ENCODE measurements at regions not wholly inside any gene's neighbourhood (a gene's known extent, or its start where the extent isn't known, plus 50 kb on each side); places are given as distances from the start of the nearest gene placed in this dataset.
"Not testable (repeated sequence)": the region's sequence is repeated elsewhere in the genome, so short reads cannot be mapped to it uniquely, and the experiment has no call there.

DNA sequence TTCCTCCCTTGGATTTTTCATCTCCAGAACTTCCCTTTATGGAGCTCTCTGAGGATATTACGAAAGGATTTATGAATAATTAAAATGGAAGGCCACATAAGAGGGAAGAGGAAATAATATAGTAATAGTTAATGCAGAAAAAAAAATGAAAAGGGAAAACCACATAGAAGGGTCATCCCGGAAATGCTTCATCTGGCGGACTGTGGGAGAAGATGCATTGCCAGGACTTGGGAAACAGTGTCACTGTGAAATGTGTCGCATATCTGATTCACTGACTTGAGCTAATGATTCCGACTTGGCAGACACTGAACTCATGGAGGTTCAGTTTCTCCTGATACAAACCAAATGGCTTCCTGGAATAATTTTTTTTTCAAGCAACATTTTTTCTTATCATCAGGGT lies 129.9 kb upstream of the RMP24 start:
- peaks cover 0 to 5% (median 0%) of the 10 kb centered on the region in 7 donors for H3K9me3 Mint-ChIP-seq
- no peak overlapping the region for H3K4me3 Mint-ChIP-seq
- no peaks in the 10 kb centered on the region for H3K36me3 Mint-ChIP-seq
- H3K9me3 ChIP-seq (ENCODE audit: control insufficient read depth in 2 of 2, low read length in 2 of 2) = no peaks in the 10 kb centered on the region
- ATAC-seq (ENCODE audit: low read depth in 2 of 2) (no peak), DNase-seq (no peak)
- no peak overlapping the region for H3K27ac ChIP-seq (ENCODE audit: insufficient read depth, low read length, poor library complexity, severe bottlenecking)
- no peak overlapping the region for H3K27ac Mint-ChIP-seq
- no peaks in the 10 kb centered on the region for H3K4me1 Mint-ChIP-seq
- no peaks in the 10 kb centered on the region for H3K4me1 ChIP-seq (ENCODE audit: control insufficient read depth, insufficient read depth, low read length, poor library complexity, severe bottlenecking)
- peaks cover 25% of the 10 kb centered on the region for H3K27me3 Mint-ChIP-seq
- H3K36me3 ChIP-seq (ENCODE audit: control insufficient read depth, insufficient read depth, low read length) = no peaks in the 10 kb centered on the region
- no peak overlapping the region for H3K4me3 ChIP-seq (ENCODE audit: low read depth, low read length)
- peaks cover 2% of the 10 kb centered on the region for H3K27me3 ChIP-seq (ENCODE audit: control insufficient read depth, insufficient read depth, low read length)

DNA sequence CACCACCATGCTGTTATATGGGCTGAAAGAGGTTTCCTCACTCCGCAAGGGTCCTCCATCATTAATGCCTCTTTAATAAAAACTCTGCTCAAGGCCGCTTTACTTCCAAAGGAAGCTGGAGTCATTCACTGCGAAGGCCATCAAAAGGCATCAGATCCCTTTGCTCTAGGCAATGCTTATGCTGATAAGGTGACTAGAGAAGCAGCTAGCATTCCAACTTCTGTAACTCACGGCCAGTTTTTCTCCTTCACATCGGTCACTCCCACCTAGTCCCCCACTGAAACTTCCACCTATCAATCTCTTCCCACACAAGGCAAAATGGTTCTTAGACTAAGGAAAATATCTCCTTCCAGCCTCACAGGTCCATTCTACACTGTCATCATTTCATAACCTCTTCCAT lies 124.2 kb upstream of the RMP24 start:
- not testable (repeated sequence) for H3K27ac ChIP-seq (ENCODE audit: insufficient read depth, low read length, poor library complexity, severe bottlenecking); H3K4me1 ChIP-seq (ENCODE audit: control insufficient read depth, insufficient read depth, low read length, poor library complexity, severe bottlenecking); H3K9me3 Mint-ChIP-seq; ATAC-seq (ENCODE audit: low read depth in 2 of 2); H3K27ac Mint-ChIP-seq; H3K27me3 ChIP-seq (ENCODE audit: control insufficient read depth, insufficient read depth, low read length); H3K4me1 Mint-ChIP-seq; H3K36me3 ChIP-seq (ENCODE audit: control insufficient read depth, insufficient read depth, low read length); H3K9me3 ChIP-seq (ENCODE audit: control insufficient read depth in 2 of 2, low read length in 2 of 2); H3K36me3 Mint-ChIP-seq; DNase-seq; H3K4me3 ChIP-seq (ENCODE audit: low read depth, low read length); H3K4me3 Mint-ChIP-seq
- H3K27me3 Mint-ChIP-seq = peaks cover 11% of the 10 kb centered on the region

DNA sequence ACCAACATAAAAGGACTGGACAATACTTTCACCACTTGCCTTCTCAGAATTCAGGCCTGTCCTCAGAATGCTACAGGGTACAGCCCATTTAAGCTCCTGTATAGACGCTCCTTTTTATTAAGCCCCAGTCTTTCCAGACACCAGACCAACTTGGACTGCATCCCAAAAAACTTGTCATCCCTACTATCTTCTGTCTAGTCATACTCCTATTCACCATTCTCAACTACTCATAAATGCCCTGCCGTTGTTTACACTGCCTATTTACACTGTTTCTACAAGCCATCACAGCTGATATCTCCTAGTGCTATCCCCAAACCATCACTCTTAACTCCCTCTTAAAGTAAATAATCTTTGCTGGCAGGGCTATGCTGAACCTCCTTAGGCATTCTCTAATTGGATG lies 123.2 kb upstream of the RMP24 start:
- not testable (repeated sequence) for H3K27me3 Mint-ChIP-seq; H3K4me3 Mint-ChIP-seq; DNase-seq; ATAC-seq (ENCODE audit: low read depth in 2 of 2); H3K4me1 ChIP-seq (ENCODE audit: control insufficient read depth, insufficient read depth, low read length, poor library complexity, severe bottlenecking); H3K36me3 ChIP-seq (ENCODE audit: control insufficient read depth, insufficient read depth, low read length); H3K27me3 ChIP-seq (ENCODE audit: control insufficient read depth, insufficient read depth, low read length); H3K27ac ChIP-seq (ENCODE audit: insufficient read depth, low read length, poor library complexity, severe bottlenecking); H3K36me3 Mint-ChIP-seq; H3K9me3 Mint-ChIP-seq; H3K4me3 ChIP-seq (ENCODE audit: low read depth, low read length); H3K4me1 Mint-ChIP-seq; H3K27ac Mint-ChIP-seq; H3K9me3 ChIP-seq (ENCODE audit: control insufficient read depth in 2 of 2, low read length in 2 of 2)

DNA sequence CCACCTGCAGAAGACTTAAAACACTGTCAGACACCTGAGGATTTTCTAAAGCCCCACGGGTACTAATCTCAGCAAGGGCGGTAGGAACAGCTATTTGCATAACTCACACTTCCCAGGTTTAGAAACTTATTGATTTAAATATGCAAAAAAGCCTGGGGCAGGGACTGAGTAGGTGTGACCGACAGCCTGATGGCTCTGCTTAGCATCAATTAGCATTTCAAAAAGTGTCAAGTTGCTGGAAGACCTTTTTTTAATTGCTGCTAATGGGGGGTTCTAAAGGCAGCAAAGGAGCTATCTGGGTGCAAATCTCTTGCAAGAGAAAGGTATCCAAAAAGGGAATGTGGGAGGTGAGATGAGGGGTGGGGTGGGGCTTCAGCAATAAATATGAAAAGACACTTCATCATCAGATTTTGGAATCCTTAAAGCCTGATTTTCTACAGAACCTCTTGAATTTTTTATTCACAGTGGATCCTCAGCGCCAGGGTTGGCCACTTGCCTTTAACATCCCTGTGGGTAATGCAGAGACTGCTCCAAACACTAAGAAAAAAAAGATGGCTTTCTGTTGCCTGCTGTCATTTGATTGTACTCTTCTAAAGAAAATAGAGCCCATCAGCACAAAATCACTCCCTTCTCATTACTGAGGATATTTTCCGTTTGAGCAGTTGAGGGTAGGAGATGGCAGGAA lies 121.1 kb upstream of the RMP24 start:
- Mint-ChIP-seq H3K4me3 (no peak overlapping the region), H3K27ac (no peak overlapping the region), H3K27me3 (no peaks in the 10 kb centered on the region), H3K4me1 (no peaks in the 10 kb centered on the region), H3K9me3 (peaks cover 0 to 2% (median 0%) of the 10 kb centered on the region in 7 donors), H3K36me3 (no peaks in the 10 kb centered on the region)
- ATAC-seq (ENCODE audit: low read depth in 2 of 2) (no peak), DNase-seq (no peak)
- H3K27ac ChIP-seq (ENCODE audit: insufficient read depth, low read length, poor library complexity, severe bottlenecking) = no peak overlapping the region
- H3K4me3 ChIP-seq (ENCODE audit: low read depth, low read length) = no peak overlapping the region
- H3K36me3 ChIP-seq (ENCODE audit: control insufficient read depth, insufficient read depth, low read length) = no peaks in the 10 kb centered on the region
- no peaks in the 10 kb centered on the region for H3K4me1 ChIP-seq (ENCODE audit: control insufficient read depth, insufficient read depth, low read length, poor library complexity, severe bottlenecking)
- no peaks in the 10 kb centered on the region for H3K9me3 ChIP-seq (ENCODE audit: control insufficient read depth in 2 of 2, low read length in 2 of 2)
- no peaks in the 10 kb centered on the region for H3K27me3 ChIP-seq (ENCODE audit: control insufficient read depth, insufficient read depth, low read length)

DNA sequence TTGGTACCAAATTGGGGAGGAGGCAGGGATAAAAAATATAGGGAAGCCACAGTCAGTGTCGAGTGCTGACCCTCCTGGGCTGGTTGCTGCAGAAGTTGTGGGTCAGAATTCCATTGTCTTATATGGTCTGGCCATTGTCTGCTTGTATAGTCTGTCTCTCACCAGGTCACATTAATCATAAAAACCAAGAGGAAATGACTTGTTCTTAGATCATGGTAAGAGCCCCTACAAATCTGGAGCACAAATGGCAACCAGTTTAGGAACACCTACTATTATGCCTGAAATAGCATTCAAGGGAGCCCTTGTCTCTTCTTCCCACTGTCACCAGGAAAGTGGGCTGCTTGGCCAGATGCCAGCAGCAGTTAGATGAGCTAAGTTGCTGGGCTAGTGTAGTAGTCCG lies 119.7 kb upstream of the RMP24 start:
- no peaks in the 10 kb centered on the region for H3K27me3 ChIP-seq (ENCODE audit: control insufficient read depth, insufficient read depth, low read length)
- H3K36me3 Mint-ChIP-seq = no peaks in the 10 kb centered on the region
- no peaks in the 10 kb centered on the region for H3K9me3 ChIP-seq (ENCODE audit: control insufficient read depth in 2 of 2, low read length in 2 of 2)
- no peaks in the 10 kb centered on the region for H3K4me1 ChIP-seq (ENCODE audit: control insufficient read depth, insufficient read depth, low read length, poor library complexity, severe bottlenecking)
- no peak for ATAC-seq (ENCODE audit: low read depth in 2 of 2)
- peaks cover 0 to 3% (median 0%) of the 10 kb centered on the region in 7 donors for H3K9me3 Mint-ChIP-seq
- DNase-seq = no peak
- no peaks in the 10 kb centered on the region for H3K27me3 Mint-ChIP-seq
- H3K4me1 Mint-ChIP-seq = no peaks in the 10 kb centered on the region
- H3K27ac ChIP-seq (ENCODE audit: insufficient read depth, low read length, poor library complexity, severe bottlenecking) = no peak overlapping the region
- H3K4me3 ChIP-seq (ENCODE audit: low read depth, low read length) = no peak overlapping the region
- no peak overlapping the region for H3K4me3 Mint-ChIP-seq
- no peak overlapping the region for H3K27ac Mint-ChIP-seq
- H3K36me3 ChIP-seq (ENCODE audit: control insufficient read depth, insufficient read depth, low read length) = no peaks in the 10 kb centered on the region

DNA sequence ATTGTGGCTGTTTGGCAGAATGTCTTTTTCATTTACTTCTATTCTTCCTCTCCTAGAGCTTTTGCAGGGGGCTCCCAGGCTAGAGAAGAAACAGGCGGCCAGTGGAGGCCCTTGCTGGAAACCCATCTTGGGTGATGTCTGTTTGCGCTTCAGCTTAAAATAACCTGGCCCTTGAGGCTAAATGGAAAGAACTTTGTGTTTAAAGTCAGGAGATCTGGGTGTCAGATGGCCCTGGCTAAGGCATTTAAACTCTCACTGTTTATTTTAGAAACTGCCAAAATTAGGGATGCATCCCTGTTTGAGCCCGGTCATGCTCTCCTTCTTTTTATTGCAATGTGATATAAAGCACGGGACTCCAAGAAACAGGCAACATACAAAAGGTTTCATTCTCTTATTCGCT lies 118.4 kb upstream of the RMP24 start:
- Mint-ChIP-seq H3K27me3 (no peaks in the 10 kb centered on the region), H3K4me3 (no peak overlapping the region), H3K9me3 (peaks cover 0 to 3% (median 0%) of the 10 kb centered on the region in 7 donors), H3K27ac (no peak overlapping the region), H3K4me1 (no peaks in the 10 kb centered on the region), H3K36me3 (no peaks in the 10 kb centered on the region)
- DNase-seq = no peak
- Histone ChIP-seq H3K36me3 (ENCODE audit: control insufficient read depth, insufficient read depth, low read length) (no peaks in the 10 kb centered on the region), H3K4me3 (ENCODE audit: low read depth, low read length) (no peak overlapping the region), H3K4me1 (ENCODE audit: control insufficient read depth, insufficient read depth, low read length, poor library complexity, severe bottlenecking) (no peaks in the 10 kb centered on the region), H3K27me3 (ENCODE audit: control insufficient read depth, insufficient read depth, low read length) (no peaks in the 10 kb centered on the region), H3K9me3 (ENCODE audit: control insufficient read depth in 2 of 2, low read length in 2 of 2) (no peaks in the 10 kb centered on the region), H3K27ac (ENCODE audit: insufficient read depth, low read length, poor library complexity, severe bottlenecking) (no peak overlapping the region)
- ATAC-seq (ENCODE audit: low read depth in 2 of 2) = no peak

DNA sequence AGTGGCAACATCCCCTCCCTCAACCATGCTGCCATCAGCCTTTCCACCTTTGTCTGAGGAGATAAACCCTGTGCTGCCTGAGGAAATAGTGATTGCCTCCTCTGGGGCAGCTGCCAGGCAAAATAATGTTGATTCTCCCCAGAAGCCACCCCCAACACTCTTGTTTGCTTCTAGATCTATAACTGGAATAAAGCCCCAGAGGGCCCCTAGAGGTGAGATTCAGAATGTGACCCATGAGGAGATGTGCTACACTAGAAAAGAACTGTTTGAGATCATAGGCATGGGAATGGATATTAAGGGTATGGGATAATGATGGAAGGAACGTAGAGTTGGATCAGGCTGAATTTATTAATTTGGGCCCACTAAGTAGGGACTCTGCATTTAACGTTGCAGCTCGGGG lies 116.3 kb upstream of the RMP24 start:
- Histone ChIP-seq H3K27ac (ENCODE audit: insufficient read depth, low read length, poor library complexity, severe bottlenecking) (no peak overlapping the region), H3K4me3 (ENCODE audit: low read depth, low read length) (no peak overlapping the region), H3K36me3 (ENCODE audit: control insufficient read depth, insufficient read depth, low read length) (no peaks in the 10 kb centered on the region), H3K27me3 (ENCODE audit: control insufficient read depth, insufficient read depth, low read length) (no peaks in the 10 kb centered on the region), H3K4me1 (ENCODE audit: control insufficient read depth, insufficient read depth, low read length, poor library complexity, severe bottlenecking) (no peaks in the 10 kb centered on the region), H3K9me3 (ENCODE audit: control insufficient read depth in 2 of 2, low read length in 2 of 2) (no peaks in the 10 kb centered on the region)
- Mint-ChIP-seq H3K27me3 (no peaks in the 10 kb centered on the region), H3K4me1 (no peaks in the 10 kb centered on the region), H3K9me3 (peaks cover 0 to 3% (median 0%) of the 10 kb centered on the region in 7 donors), H3K36me3 (no peaks in the 10 kb centered on the region), H3K27ac (no peak overlapping the region), H3K4me3 (no peak overlapping the region)
- ATAC-seq (ENCODE audit: low read depth in 2 of 2) (no peak), DNase-seq (no peak)

DNA sequence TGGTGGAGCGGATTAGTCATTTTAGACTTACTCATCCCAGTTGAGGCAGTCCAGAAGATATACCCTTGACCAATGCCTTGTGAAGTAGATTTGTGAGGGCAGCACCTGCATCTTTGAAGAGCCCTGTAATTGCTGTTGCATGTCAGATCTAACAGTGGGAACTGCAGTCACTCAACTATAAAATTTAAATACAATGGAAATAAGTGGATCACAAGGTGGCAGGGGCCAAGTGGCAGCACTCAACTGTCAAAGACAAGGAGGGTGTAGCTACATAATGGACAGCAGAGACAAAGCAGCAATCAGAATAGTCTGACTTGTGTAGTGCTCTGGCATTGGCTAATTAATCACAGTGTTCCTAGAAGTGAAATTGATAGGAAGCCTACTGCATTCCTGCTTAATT lies 115.8 kb upstream of the RMP24 start:
- H3K27me3 Mint-ChIP-seq; H3K36me3 Mint-ChIP-seq; ATAC-seq (ENCODE audit: low read depth in 2 of 2); H3K27ac ChIP-seq (ENCODE audit: insufficient read depth, low read length, poor library complexity, severe bottlenecking); H3K4me1 ChIP-seq (ENCODE audit: control insufficient read depth, insufficient read depth, low read length, poor library complexity, severe bottlenecking); H3K36me3 ChIP-seq (ENCODE audit: control insufficient read depth, insufficient read depth, low read length); DNase-seq; H3K9me3 Mint-ChIP-seq; H3K9me3 ChIP-seq (ENCODE audit: control insufficient read depth in 2 of 2, low read length in 2 of 2); H3K4me3 ChIP-seq (ENCODE audit: low read depth, low read length); H3K4me1 Mint-ChIP-seq; H3K27me3 ChIP-seq (ENCODE audit: control insufficient read depth, insufficient read depth, low read length); H3K27ac Mint-ChIP-seq; H3K4me3 Mint-ChIP-seq: not testable (repeated sequence)

All from CD4-positive, CD25-positive, alpha-beta regulatory T cell (primary cell).